Left ventricle myocardium inferior (tissue), 1 donor: ENCODE measurements at regions not wholly inside any gene's neighbourhood (a gene's known extent, or its start where the extent isn't known, plus 50 kb on each side); places are given as distances from the start of the nearest gene placed in this dataset.

Source experiments
- DNase-seq: peaks from one replicate; pipeline ENCODE4 v3.0.0-alpha.2; 2020
- H3K27ac ChIP-seq: fragments of 200-600 bp; replicated peaks from 2 replicates; pipeline ENCODE4 v1.8.0; 2021
- H3K27me3 ChIP-seq: fragments of 200-600 bp; 2 replicates; pipeline ENCODE4 v1.8.0; 2021; ENCODE audit warnings: low read depth
- H3K36me3 ChIP-seq: fragments of 200-600 bp; 2 replicates; pipeline ENCODE4 v1.8.0; 2021
- H3K4me1 ChIP-seq: fragments of 200-600 bp; 2 replicates; pipeline ENCODE4 v1.8.0; 2021
- H3K4me3 ChIP-seq: fragments of 200-600 bp; 2 replicates; pipeline ENCODE4 v1.8.0; 2021; ENCODE audit warnings: mild to moderate bottlenecking, moderate library complexity
- H3K9me3 ChIP-seq: fragments of 200-600 bp; replicated peaks from 2 replicates; pipeline ENCODE4 v1.8.0; 2021
- CTCF ChIP-seq: fragments of 200-600 bp; IDR thresholded peaks from 2 replicates; pipeline ENCODE4 v1.8.0; 2021; ENCODE audit warnings: antibody characterized with exemption, mild to moderate bottlenecking, borderline replicate concordance
- intact Hi-C: fragments of 100-400 bp; cut with micrococcal nuclease; formaldehyde crosslinking; loops from one replicate; pipeline ENCODE4 v1.11.0; 2022
- donor health status: DM: no; HTN: yes; CAD: no; lungs with severe emphysema.

- Histone ChIP-seq H3K4me3 (no peak overlapping the region), H3K9me3 (no peaks in the 10 kb centered on the region), H3K4me1 (no peaks in the 10 kb centered on the region), H3K27ac (no peak overlapping the region), H3K36me3 (no peaks in the 10 kb centered on the region), H3K27me3 (no peaks in the 10 kb centered on the region)
- no peak for DNase-seq
- intact Hi-C loops = no loop called here
- no peak for TF ChIP-seq CTCF
These were observed 237.6 kb upstream of the ATP10B start for GRCh38 chr5:161089569-161089968.

- Histone ChIP-seq H3K27me3 (no peaks in the 10 kb centered on the region), H3K4me3 (no peak overlapping the region), H3K4me1 (no peaks in the 10 kb centered on the region), H3K27ac (no peak overlapping the region), H3K36me3 (no peaks in the 10 kb centered on the region), H3K9me3 (peaks cover 7% of the 10 kb centered on the region)
- intact Hi-C loops = no loop called here
- no peak for DNase-seq
- TF ChIP-seq CTCF = no peak
These were observed 234.4 kb upstream of the ATP10B start for GRCh38 chr5:161086461-161086860.

- no peak for DNase-seq
- H3K4me1 ChIP-seq = no peaks in the 10 kb centered on the region
- no peak overlapping the region for H3K27ac ChIP-seq
- H3K9me3 ChIP-seq = peaks cover 7% of the 10 kb centered on the region
- intact Hi-C loops = no loop called here
- no peak overlapping the region for H3K4me3 ChIP-seq
- H3K27me3 ChIP-seq = no peaks in the 10 kb centered on the region
- no peak for TF ChIP-seq CTCF
- no peaks in the 10 kb centered on the region for H3K36me3 ChIP-seq
These were observed 233.0 kb upstream of the ATP10B start for GRCh38 chr5:161085056-161085455.

- H3K9me3 ChIP-seq = peaks cover 7% of the 10 kb centered on the region
- TF ChIP-seq CTCF = no peak
- no peaks in the 10 kb centered on the region for H3K27me3 ChIP-seq
- no peak overlapping the region for H3K4me3 ChIP-seq
- H3K27ac ChIP-seq = no peak overlapping the region
- no peaks in the 10 kb centered on the region for H3K4me1 ChIP-seq
- intact Hi-C loops = no loop called here
- DNase-seq = no peak
- no peaks in the 10 kb centered on the region for H3K36me3 ChIP-seq
These were observed 232.1 kb upstream of the ATP10B start for GRCh38 chr5:161084115-161084514.

GRCh38 chr5:161078793-161079192 lies 226.8 kb upstream of the ATP10B start:
- Histone ChIP-seq H3K27ac (no peak overlapping the region), H3K36me3 (no peaks in the 10 kb centered on the region), H3K4me3 (no peak overlapping the region), H3K27me3 (no peaks in the 10 kb centered on the region), H3K4me1 (no peaks in the 10 kb centered on the region), H3K9me3 (peaks cover 16% of the 10 kb centered on the region)
- no peak for TF ChIP-seq CTCF
- no peak for DNase-seq
- intact Hi-C loops = no loop called here
